AG09309 (cell line): ENCODE measurements at regions not wholly inside any gene's neighbourhood (a gene's known extent, or its start where the extent isn't known, plus 50 kb on each side); places are given as distances from the start of the nearest gene placed in this dataset.

Source experiments
- DNase-seq: peaks from one replicate; pipeline ENCODE4 v3.0.0-alpha.2; 2010; ENCODE audit warnings: low read depth
- H3K4me3 ChIP-seq: 2 replicates; pipeline ENCODE4 v1.5.1; 2011; ENCODE audit warnings: mild to moderate bottlenecking, low read depth, low read length, moderate library complexity; ENCODE audit not compliant: control insufficient read depth
- CTCF ChIP-seq: IDR thresholded peaks from 2 replicates; pipeline ENCODE4 v1.5.1; 2011; ENCODE audit warnings: mild to moderate bottlenecking, low read depth, low read length, inconsistent platforms; ENCODE audit not compliant: insufficient read depth, control insufficient read depth; ENCODE audit errors: missing control alignments

GRCh38 chr12:19744705-19745218 is 305.5 kb downstream of the AEBP2 start:
- H3K4me3 ChIP-seq: no peak overlapping the region
- TF ChIP-seq CTCF: no peak
- DNase-seq: no peak

GRCh38 chr12:19746471-19746870 is 307.2 kb downstream of the AEBP2 start:
- H3K4me3 ChIP-seq: no peak overlapping the region
- DNase-seq: no peak
- no peak for TF ChIP-seq CTCF

GRCh38 chr12:19749906-19750574 is 310.7 kb downstream of the AEBP2 start:
- DNase-seq: no peak
- no peak overlapping the region for H3K4me3 ChIP-seq
- TF ChIP-seq CTCF: no peak

- no peak for TF ChIP-seq CTCF
- DNase-seq: no peak
- H3K4me3 ChIP-seq: no peak overlapping the region
Observed at GRCh38 chr12:19751078-19751477, 311.8 kb downstream of the AEBP2 start.

GRCh38 chr12:19752712-19753111 is 313.4 kb downstream of the AEBP2 start:
- TF ChIP-seq CTCF: no peak
- no peak for DNase-seq
- H3K4me3 ChIP-seq: no peak overlapping the region

GRCh38 chr12:19755136-19755535 is 315.8 kb downstream of the AEBP2 start:
- DNase-seq: no peak
- H3K4me3 ChIP-seq: no peak overlapping the region
- no peak for TF ChIP-seq CTCF
